Neural progenitor cell (in vitro differentiated cells): ENCODE measurements at regions not wholly inside any gene's neighbourhood (a gene's known extent, or its start where the extent isn't known, plus 50 kb on each side); places are given as distances from the start of the nearest gene placed in this dataset.

Source experiments
- EZH2 ChIP-seq: fragments of 200-600 bp; sonication (generic); IDR thresholded peaks from 2 replicates; pipeline ENCODE4 v1.6.1; 2017; ENCODE audit warnings: antibody characterized with exemption, mild to moderate bottlenecking, moderate library complexity
- TF ChIP-seq, protein P1 (sequence below): fragments of 200-600 bp; sonication (generic); IDR thresholded peaks from 2 replicates; pipeline ENCODE4 v1.5.1; 2017; ENCODE audit warnings: antibody characterized with exemption, mild to moderate bottlenecking

DNA sequence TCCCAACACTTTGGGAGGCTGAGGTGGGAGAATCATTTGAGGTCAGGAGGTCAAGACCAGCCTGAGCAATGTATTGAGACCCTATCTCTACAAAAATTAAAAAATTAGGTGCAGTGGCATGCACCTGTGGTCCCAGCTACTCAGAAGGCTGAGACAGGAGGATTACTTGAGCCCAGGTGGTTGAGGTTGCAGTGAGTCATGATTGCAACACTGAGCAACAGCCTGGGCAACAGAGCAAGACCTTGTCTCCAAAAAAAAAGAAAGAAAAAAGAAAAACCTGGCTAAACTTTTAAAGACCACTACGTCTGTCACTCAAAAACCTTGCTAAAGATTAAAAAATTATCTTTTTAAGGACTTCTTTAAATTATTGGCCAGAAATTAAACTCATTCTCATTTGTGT, 59.8 kb upstream of the ABCA1 start:
- TF ChIP-seq, protein P1, sequence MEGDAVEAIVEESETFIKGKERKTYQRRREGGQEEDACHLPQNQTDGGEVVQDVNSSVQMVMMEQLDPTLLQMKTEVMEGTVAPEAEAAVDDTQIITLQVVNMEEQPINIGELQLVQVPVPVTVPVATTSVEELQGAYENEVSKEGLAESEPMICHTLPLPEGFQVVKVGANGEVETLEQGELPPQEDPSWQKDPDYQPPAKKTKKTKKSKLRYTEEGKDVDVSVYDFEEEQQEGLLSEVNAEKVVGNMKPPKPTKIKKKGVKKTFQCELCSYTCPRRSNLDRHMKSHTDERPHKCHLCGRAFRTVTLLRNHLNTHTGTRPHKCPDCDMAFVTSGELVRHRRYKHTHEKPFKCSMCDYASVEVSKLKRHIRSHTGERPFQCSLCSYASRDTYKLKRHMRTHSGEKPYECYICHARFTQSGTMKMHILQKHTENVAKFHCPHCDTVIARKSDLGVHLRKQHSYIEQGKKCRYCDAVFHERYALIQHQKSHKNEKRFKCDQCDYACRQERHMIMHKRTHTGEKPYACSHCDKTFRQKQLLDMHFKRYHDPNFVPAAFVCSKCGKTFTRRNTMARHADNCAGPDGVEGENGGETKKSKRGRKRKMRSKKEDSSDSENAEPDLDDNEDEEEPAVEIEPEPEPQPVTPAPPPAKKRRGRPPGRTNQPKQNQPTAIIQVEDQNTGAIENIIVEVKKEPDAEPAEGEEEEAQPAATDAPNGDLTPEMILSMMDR: no peak
- TF ChIP-seq EZH2: no peak
